Mucosa of descending colon (tissue), 3 donors: ENCODE measurements at regions not wholly inside any gene's neighbourhood (a gene's known extent, or its start where the extent isn't known, plus 50 kb on each side); places are given as distances from the start of the nearest gene placed in this dataset.

Experiments
- ATAC-seq: fragments of 200-7000 bp; cut with Tn5 transposase; one replicate; pipeline ENCODE4 v1.9.1; 2020; ENCODE audit warnings: mild to moderate bottlenecking, moderate library complexity
- DNase-seq, 3 donors: peaks; one replicate each; pipeline ENCODE4 v3.0.0-alpha.2; 2020
- H3K36me3 ChIP-seq: fragments of 200-600 bp; one replicate; pipeline ENCODE4 v1.8.0; 2021; ENCODE audit warnings: low read depth, mild to moderate bottlenecking
- H3K4me1 ChIP-seq: fragments of 200-600 bp; one replicate; pipeline ENCODE4 v1.8.0; 2021; ENCODE audit warnings: low read depth, mild to moderate bottlenecking
- H3K4me3 ChIP-seq: fragments of 200-600 bp; one replicate; pipeline ENCODE4 v1.8.0; 2021; ENCODE audit warnings: mild to moderate bottlenecking
- H3K9me3 ChIP-seq: fragments of 200-600 bp; one replicate; pipeline ENCODE4 v1.8.0; 2021; ENCODE audit warnings: mild to moderate bottlenecking
- CTCF ChIP-seq: fragments of 200-600 bp; IDR thresholded peaks from one replicate; pipeline ENCODE4 v1.8.0; 2022; ENCODE audit warnings: antibody characterized with exemption, mild to moderate bottlenecking
- intact Hi-C, 2 donors: fragments of 100-400 bp; cut with DNase I in 1 of 2; cut with micrococcal nuclease in 1 of 2; formaldehyde crosslinking; loops; one replicate each; pipeline versions ENCODE4 v1.11.0 to v1.11.1; 2022; cut with DNase I, micrococcal nuclease
- donor health status: DM: no; HTN: no; CAD: no; lungs with moderate emphysema.
- donor health status: DM: no; HTN: no; CAD: no.
- donor health status: DM: no; HTN: yes; CAD: no.

- ATAC-seq (no peak), DNase-seq (no peak)
- TF ChIP-seq CTCF, result no peak
- Histone ChIP-seq H3K9me3 (no peaks in the 10 kb centered on the region), H3K4me3 (no peak overlapping the region), H3K36me3 (no peaks in the 10 kb centered on the region), H3K4me1 (no peaks in the 10 kb centered on the region)
- intact Hi-C loops, result no loop called here
Measured at GRCh38 chrX:34881671-34882070, 60.9 kb upstream of the FAM47B start.

GRCh38 chrX:34884817-34885216 is 57.8 kb upstream of the FAM47B start:
- no peak overlapping the region for H3K4me3 ChIP-seq
- intact Hi-C loops, result no loop called here
- H3K36me3 ChIP-seq, result no peaks in the 10 kb centered on the region
- H3K4me1 ChIP-seq, result no peaks in the 10 kb centered on the region
- no peak for TF ChIP-seq CTCF
- H3K9me3 ChIP-seq, result no peaks in the 10 kb centered on the region
- ATAC-seq, result no peak
- no peak for DNase-seq

- Histone ChIP-seq H3K4me3 (no peak overlapping the region), H3K4me1 (no peaks in the 10 kb centered on the region), H3K36me3 (no peaks in the 10 kb centered on the region), H3K9me3 (no peaks in the 10 kb centered on the region)
- ATAC-seq, result no peak
- DNase-seq, result no peak
- intact Hi-C loops, result no loop called here
- no peak for TF ChIP-seq CTCF
Measured at GRCh38 chrX:34886011-34886410, 56.6 kb upstream of the FAM47B start.

- H3K4me1 ChIP-seq, result no peaks in the 10 kb centered on the region
- DNase-seq (no peak), ATAC-seq (no peak)
- intact Hi-C loops, result no loop called here
- H3K4me3 ChIP-seq, result no peak overlapping the region
- H3K36me3 ChIP-seq, result no peaks in the 10 kb centered on the region
- no peaks in the 10 kb centered on the region for H3K9me3 ChIP-seq
- TF ChIP-seq CTCF, result no peak
Measured at GRCh38 chrX:34891391-34891790, 51.2 kb upstream of the FAM47B start.
